ENCODE measurements at regions not wholly inside any gene's neighbourhood (a gene's known extent, or its start where the extent isn't known, plus 50 kb on each side); places are given as distances from the start of the nearest gene placed in this dataset.

- H3K4me1 ChIP-seq (ENCODE audit: control insufficient read depth in 1 of 2, insufficient read depth in 2 of 2, low read length in 2 of 2) = no peaks in the 10 kb centered on the region
- H3K4me2 ChIP-seq (ENCODE audit: low read length) = no peak overlapping the region
- no peak overlapping the region for H3K27ac ChIP-seq (ENCODE audit: low read depth, low read length)
- no CpG with 5 or more reads among the region's 1 CpG for WGBS (ENCODE audit: extremely low coverage, insufficient coverage, insufficient read length)
- H2AFZ ChIP-seq (ENCODE audit: insufficient read depth, low read length, poor library complexity) = no peak overlapping the region
- H3K9ac ChIP-seq (ENCODE audit: low read length) = no peak overlapping the region
- no peaks in the 10 kb centered on the region for H3K27me3 ChIP-seq (ENCODE audit: insufficient read depth, low read length)
- H3K36me3 ChIP-seq (ENCODE audit: control insufficient read depth in 1 of 2, insufficient read depth in 2 of 2, low read length in 2 of 2) = no peaks in the 10 kb centered on the region
- no peaks in the 10 kb centered on the region for H3K79me1 ChIP-seq (ENCODE audit: low read length)
- H3K23ac ChIP-seq (ENCODE audit: low read length) = no peak overlapping the region
- no peak overlapping the region for H3K4me3 ChIP-seq (ENCODE audit: low read depth, low read length)
- no peak overlapping the region for H3K14ac ChIP-seq (ENCODE audit: low read length)
- H4K8ac ChIP-seq (ENCODE audit: low read depth, low read length) = no peak overlapping the region
- no peak overlapping the region for H2BK5ac ChIP-seq (ENCODE audit: low read depth, low read length, poor library complexity)
- DNase-seq = no peak
- H4K91ac ChIP-seq (ENCODE audit: low read depth, low read length) = no peak overlapping the region
- H3K4ac ChIP-seq (ENCODE audit: low read depth, low read length) = no peak overlapping the region
- H3K79me2 ChIP-seq (ENCODE audit: control insufficient read depth, insufficient read depth, low read length, poor library complexity) = no peaks in the 10 kb centered on the region
- H3K9me3 ChIP-seq (ENCODE audit: insufficient read depth, low read depth, low read length) = no peaks in the 10 kb centered on the region
- no peak overlapping the region for H2AK5ac ChIP-seq (ENCODE audit: low read length)
- H4K12ac ChIP-seq (ENCODE audit: low read depth, low read length) = no peak overlapping the region
- H2BK120ac ChIP-seq (ENCODE audit: insufficient read depth, low read length, poor library complexity) = no peak overlapping the region
- no peak overlapping the region for H2BK12ac ChIP-seq (ENCODE audit: low read length)
- H3K18ac ChIP-seq (ENCODE audit: low read length) = no peak overlapping the region
Observed at GRCh38 chr9:22622815-22623214, 176.2 kb downstream of the DMRTA1 start.

- Histone ChIP-seq H3K9me3 (ENCODE audit: insufficient read depth, low read depth, low read length) (no peaks in the 10 kb centered on the region), H3K79me1 (ENCODE audit: low read length) (no peaks in the 10 kb centered on the region), H2BK120ac (ENCODE audit: insufficient read depth, low read length, poor library complexity) (no peak overlapping the region), H3K27me3 (ENCODE audit: insufficient read depth, low read length) (no peaks in the 10 kb centered on the region), H3K36me3 (ENCODE audit: control insufficient read depth in 1 of 2, insufficient read depth in 2 of 2, low read length in 2 of 2) (no peaks in the 10 kb centered on the region), H3K9ac (ENCODE audit: low read length) (no peak overlapping the region), H3K4me2 (ENCODE audit: low read length) (no peak overlapping the region), H3K79me2 (ENCODE audit: control insufficient read depth, insufficient read depth, low read length, poor library complexity) (no peaks in the 10 kb centered on the region), H3K4ac (ENCODE audit: low read depth, low read length) (no peak overlapping the region), H3K18ac (ENCODE audit: low read length) (no peak overlapping the region), H3K4me3 (ENCODE audit: low read depth, low read length) (no peak overlapping the region), H2AFZ (ENCODE audit: insufficient read depth, low read length, poor library complexity) (no peak overlapping the region), H4K12ac (ENCODE audit: low read depth, low read length) (no peak overlapping the region), H4K91ac (ENCODE audit: low read depth, low read length) (no peak overlapping the region), H2BK12ac (ENCODE audit: low read length) (no peak overlapping the region), H3K27ac (ENCODE audit: low read depth, low read length) (no peak overlapping the region), H3K23ac (ENCODE audit: low read length) (no peak overlapping the region), H3K4me1 (ENCODE audit: control insufficient read depth in 1 of 2, insufficient read depth in 2 of 2, low read length in 2 of 2) (no peaks in the 10 kb centered on the region), H3K14ac (ENCODE audit: low read length) (no peak overlapping the region), H2BK5ac (ENCODE audit: low read depth, low read length, poor library complexity) (no peak overlapping the region), H2AK5ac (ENCODE audit: low read length) (no peak overlapping the region), H4K8ac (ENCODE audit: low read depth, low read length) (no peak overlapping the region)
- WGBS (ENCODE audit: extremely low coverage, insufficient coverage, insufficient read length) = no CpG with 5 or more reads among the region's 3 CpGs
- no peak for DNase-seq
Observed at GRCh38 chr9:22623236-22623635, 176.6 kb downstream of the DMRTA1 start.

GRCh38 chr9:22625540-22625939, 178.9 kb downstream of the DMRTA1 start:
- H3K23ac ChIP-seq (ENCODE audit: low read length) = no peak overlapping the region
- no peak overlapping the region for H3K14ac ChIP-seq (ENCODE audit: low read length)
- H2BK120ac ChIP-seq (ENCODE audit: insufficient read depth, low read length, poor library complexity) = no peak overlapping the region
- no peak overlapping the region for H2BK5ac ChIP-seq (ENCODE audit: low read depth, low read length, poor library complexity)
- H2BK12ac ChIP-seq (ENCODE audit: low read length) = no peak overlapping the region
- H3K79me2 ChIP-seq (ENCODE audit: control insufficient read depth, insufficient read depth, low read length, poor library complexity) = no peaks in the 10 kb centered on the region
- no peak overlapping the region for H2AK5ac ChIP-seq (ENCODE audit: low read length)
- H3K18ac ChIP-seq (ENCODE audit: low read length) = no peak overlapping the region
- H3K27ac ChIP-seq (ENCODE audit: low read depth, low read length) = no peak overlapping the region
- no peak overlapping the region for H3K4ac ChIP-seq (ENCODE audit: low read depth, low read length)
- H3K4me3 ChIP-seq (ENCODE audit: low read depth, low read length) = no peak overlapping the region
- no peak overlapping the region for H4K8ac ChIP-seq (ENCODE audit: low read depth, low read length)
- no CpG with 5 or more reads among the region's 4 CpGs for WGBS (ENCODE audit: extremely low coverage, insufficient coverage, insufficient read length)
- H2AFZ ChIP-seq (ENCODE audit: insufficient read depth, low read length, poor library complexity) = no peak overlapping the region
- H3K4me2 ChIP-seq (ENCODE audit: low read length) = no peak overlapping the region
- H3K36me3 ChIP-seq (ENCODE audit: control insufficient read depth in 1 of 2, insufficient read depth in 2 of 2, low read length in 2 of 2) = no peaks in the 10 kb centered on the region
- DNase-seq = no peak
- H3K79me1 ChIP-seq (ENCODE audit: low read length) = no peaks in the 10 kb centered on the region
- no peaks in the 10 kb centered on the region for H3K9me3 ChIP-seq (ENCODE audit: insufficient read depth, low read depth, low read length)
- H4K91ac ChIP-seq (ENCODE audit: low read depth, low read length) = no peak overlapping the region
- H3K27me3 ChIP-seq (ENCODE audit: insufficient read depth, low read length) = no peaks in the 10 kb centered on the region
- no peak overlapping the region for H3K9ac ChIP-seq (ENCODE audit: low read length)
- no peak overlapping the region for H4K12ac ChIP-seq (ENCODE audit: low read depth, low read length)
- H3K4me1 ChIP-seq (ENCODE audit: control insufficient read depth in 1 of 2, insufficient read depth in 2 of 2, low read length in 2 of 2) = no peaks in the 10 kb centered on the region

- no peaks in the 10 kb centered on the region for H3K27me3 ChIP-seq (ENCODE audit: insufficient read depth, low read length)
- H3K9me3 ChIP-seq (ENCODE audit: insufficient read depth, low read depth, low read length) = no peaks in the 10 kb centered on the region
- H2AK5ac ChIP-seq (ENCODE audit: low read length) = no peak overlapping the region
- H3K27ac ChIP-seq (ENCODE audit: low read depth, low read length) = no peak overlapping the region
- H3K79me1 ChIP-seq (ENCODE audit: low read length) = no peaks in the 10 kb centered on the region
- H3K23ac ChIP-seq (ENCODE audit: low read length) = no peak overlapping the region
- DNase-seq = no peak
- no peak overlapping the region for H2BK12ac ChIP-seq (ENCODE audit: low read length)
- no peak overlapping the region for H3K4me2 ChIP-seq (ENCODE audit: low read length)
- no peak overlapping the region for H3K9ac ChIP-seq (ENCODE audit: low read length)
- H3K4ac ChIP-seq (ENCODE audit: low read depth, low read length) = no peak overlapping the region
- no peak overlapping the region for H4K8ac ChIP-seq (ENCODE audit: low read depth, low read length)
- H3K14ac ChIP-seq (ENCODE audit: low read length) = no peak overlapping the region
- no peak overlapping the region for H2BK120ac ChIP-seq (ENCODE audit: insufficient read depth, low read length, poor library complexity)
- H3K79me2 ChIP-seq (ENCODE audit: control insufficient read depth, insufficient read depth, low read length, poor library complexity) = no peaks in the 10 kb centered on the region
- no peak overlapping the region for H4K12ac ChIP-seq (ENCODE audit: low read depth, low read length)
- no peaks in the 10 kb centered on the region for H3K4me1 ChIP-seq (ENCODE audit: control insufficient read depth in 1 of 2, insufficient read depth in 2 of 2, low read length in 2 of 2)
- H4K91ac ChIP-seq (ENCODE audit: low read depth, low read length) = no peak overlapping the region
- no peak overlapping the region for H2BK5ac ChIP-seq (ENCODE audit: low read depth, low read length, poor library complexity)
- no peak overlapping the region for H3K4me3 ChIP-seq (ENCODE audit: low read depth, low read length)
- no peak overlapping the region for H2AFZ ChIP-seq (ENCODE audit: insufficient read depth, low read length, poor library complexity)
- H3K18ac ChIP-seq (ENCODE audit: low read length) = no peak overlapping the region
- no peaks in the 10 kb centered on the region for H3K36me3 ChIP-seq (ENCODE audit: control insufficient read depth in 1 of 2, insufficient read depth in 2 of 2, low read length in 2 of 2)
Observed at GRCh38 chr9:22643541-22643940, 196.9 kb downstream of the DMRTA1 start.

GRCh38 chr9:22645893-22646292, 199.3 kb downstream of the DMRTA1 start:
- Histone ChIP-seq H3K79me2 (ENCODE audit: control insufficient read depth, insufficient read depth, low read length, poor library complexity) (no peaks in the 10 kb centered on the region), H3K4me3 (ENCODE audit: low read depth, low read length) (no peak overlapping the region), H2AFZ (ENCODE audit: insufficient read depth, low read length, poor library complexity) (no peak overlapping the region), H2BK120ac (ENCODE audit: insufficient read depth, low read length, poor library complexity) (no peak overlapping the region), H3K36me3 (ENCODE audit: control insufficient read depth in 1 of 2, insufficient read depth in 2 of 2, low read length in 2 of 2) (no peaks in the 10 kb centered on the region), H2AK5ac (ENCODE audit: low read length) (no peak overlapping the region), H3K27ac (ENCODE audit: low read depth, low read length) (no peak overlapping the region), H3K23ac (ENCODE audit: low read length) (no peak overlapping the region), H4K91ac (ENCODE audit: low read depth, low read length) (no peak overlapping the region), H3K9me3 (ENCODE audit: insufficient read depth, low read depth, low read length) (no peaks in the 10 kb centered on the region), H2BK12ac (ENCODE audit: low read length) (no peak overlapping the region), H3K4ac (ENCODE audit: low read depth, low read length) (no peak overlapping the region), H4K12ac (ENCODE audit: low read depth, low read length) (no peak overlapping the region), H3K14ac (ENCODE audit: low read length) (no peak overlapping the region), H3K4me2 (ENCODE audit: low read length) (no peak overlapping the region), H3K18ac (ENCODE audit: low read length) (no peak overlapping the region), H2BK5ac (ENCODE audit: low read depth, low read length, poor library complexity) (no peak overlapping the region), H3K79me1 (ENCODE audit: low read length) (no peaks in the 10 kb centered on the region), H3K27me3 (ENCODE audit: insufficient read depth, low read length) (no peaks in the 10 kb centered on the region), H3K9ac (ENCODE audit: low read length) (no peak overlapping the region), H3K4me1 (ENCODE audit: control insufficient read depth in 1 of 2, insufficient read depth in 2 of 2, low read length in 2 of 2) (no peaks in the 10 kb centered on the region), H4K8ac (ENCODE audit: low read depth, low read length) (no peak overlapping the region)
- no peak for DNase-seq
- WGBS (ENCODE audit: extremely low coverage, insufficient coverage, insufficient read length) = no CpG with 5 or more reads among the region's 2 CpGs
